H1 (cell line): ENCODE measurements at regions not wholly inside any gene's neighbourhood (a gene's known extent, or its start where the extent isn't known, plus 50 kb on each side); places are given as distances from the start of the nearest gene placed in this dataset.

Experiments used
- CTCF ChIA-PET: fragments of 300-600 bp; sonication (Branson Sonifier 250); formaldehyde crosslinking; loops from one replicate; lab custom pipeline; 2021; ENCODE audit not compliant: partially characterized antibody; lab: Charles Lee
- POLR2A ChIA-PET: fragments of 300-600 bp; sonication (Branson Sonifier 250); formaldehyde crosslinking; loops from one replicate; lab custom pipeline; 2021; ENCODE audit warnings: inconsistent platforms; ENCODE audit not compliant: partially characterized antibody; lab: Charles Lee
- DNase-seq, 2 experiments: peaks; one replicate each; pipeline versions ENCODE4 v3.0.0 to v3.0.0-alpha.2; 2010 to 2022; ENCODE audit warnings: low spot score in 2 of 2, low read depth in 1 of 2, mixed read lengths in 1 of 2
- FAIRE-seq: peaks from 2 replicates; lab custom pipeline; 2011; peaks lifted over from hg19 to GRCh38; lab: Jason Lieb, UNC
- H2AFZ ChIP-seq: 2 replicates; pipeline ENCODE4 v1.8.1; 2012; ENCODE audit warnings: low read length, inconsistent platforms
- H2AK5ac ChIP-seq: 2 replicates; pipeline ENCODE4 v1.6.1; 2013; ENCODE audit warnings: low read depth, low read length
- H2BK120ac ChIP-seq: replicated peaks from 2 replicates; pipeline ENCODE3; 2013; ENCODE audit warnings: low read depth, low read length, inconsistent platforms
- H2BK12ac ChIP-seq: 2 replicates; pipeline ENCODE4 v1.6.1; 2013; ENCODE audit warnings: low read depth, low read length
- H2BK15ac ChIP-seq: 2 replicates; pipeline ENCODE4 v1.6.1; 2013; ENCODE audit warnings: low read length
- H2BK20ac ChIP-seq: 2 replicates; pipeline ENCODE4 v1.6.1; 2013; ENCODE audit warnings: low read length
- H2BK5ac ChIP-seq: 2 replicates; pipeline ENCODE4 v1.6.1; 2013; ENCODE audit warnings: low read depth, low read length
- H3K14ac ChIP-seq: 2 replicates; pipeline ENCODE4 v1.6.1; 2013; ENCODE audit warnings: inconsistent platforms; ENCODE audit not compliant: insufficient read length
- H3K18ac ChIP-seq: 2 replicates; pipeline ENCODE4 v1.6.1; 2013; ENCODE audit warnings: low read length; ENCODE audit errors: extremely low read depth
- H3K23ac ChIP-seq: 2 replicates; pipeline ENCODE4 v1.6.1; 2013; ENCODE audit warnings: inconsistent platforms; ENCODE audit not compliant: insufficient read length
- H3K23me2 ChIP-seq: 2 replicates; pipeline ENCODE4 v1.6.1; 2013; ENCODE audit warnings: low read depth, low read length
- H3K27ac ChIP-seq: 2 replicates; pipeline ENCODE4 v1.6.1; 2011; ENCODE audit warnings: low read depth, low read length, inconsistent platforms
- H3K27me3 ChIP-seq, 4 experiments: replicated peaks in 1 of 4; 1 replicate in 1 of 4; 2 replicates in 3 of 4; pipeline versions ENCODE4 v1.6.1 to v1.8.1; 2011 to 2013; ENCODE audit warnings: low read length in 3 of 4, mild to moderate bottlenecking in 3 of 4, inconsistent platforms in 2 of 4, mixed read lengths in 2 of 4, moderate library complexity in 1 of 4; ENCODE audit not compliant: control insufficient read depth in 3 of 4, insufficient read depth in 3 of 4; ENCODE audit errors: extremely low read depth in 1 of 4
- H3K36me3 ChIP-seq, 4 experiments: 2 replicates each; pipeline versions ENCODE4 v1.6.1 to v1.8.1; 2011 to 2013; ENCODE audit warnings: mild to moderate bottlenecking in 4 of 4, low read length in 3 of 4, moderate library complexity in 2 of 4, control low read depth in 1 of 4, inconsistent platforms in 1 of 4; ENCODE audit not compliant: insufficient read depth in 4 of 4, control insufficient read depth in 2 of 4
- H3K4ac ChIP-seq: replicated peaks from 2 replicates; pipeline ENCODE3; 2013; ENCODE audit warnings: low read length, low read depth, mixed read lengths, inconsistent platforms; ENCODE audit not compliant: insufficient read length
- H3K4me1 ChIP-seq, 4 experiments: replicated peaks in 1 of 4; 1 replicate in 1 of 4; 2 replicates in 3 of 4; pipeline versions ENCODE4 v1.6.1 to v1.8.1; 2011 to 2013; ENCODE audit warnings: low read length in 3 of 4, inconsistent platforms in 2 of 4, mixed read lengths in 1 of 4; ENCODE audit not compliant: insufficient read depth in 4 of 4, control insufficient read depth in 3 of 4
- H3K4me2 ChIP-seq, 2 experiments: 2 replicates each; pipeline versions ENCODE4 v1.6.1 to v1.8.1; 2011 to 2013; ENCODE audit warnings: low read depth in 2 of 2, low read length in 2 of 2, control low read depth in 1 of 2, inconsistent platforms in 1 of 2, mild to moderate bottlenecking in 1 of 2; ENCODE audit not compliant: insufficient read depth in 1 of 2
- H3K4me3 ChIP-seq, 4 experiments: fragments of 200-600, 300-600 bp in 1 of 4; sonication (generic), shearing (Covaris generic), sonication (Bioruptor Twin) in 1 of 4; 2 replicates each; pipeline versions ENCODE4 v1.5.1 to v1.8.1; 2011 to 2016; ENCODE audit warnings: low read length in 4 of 4, low read depth in 3 of 4, control low read depth in 2 of 4, inconsistent platforms in 2 of 4, mild to moderate bottlenecking in 2 of 4, mixed read lengths in 1 of 4, moderate library complexity in 1 of 4; ENCODE audit not compliant: insufficient read depth in 2 of 4; ENCODE audit errors: extremely low read depth in 1 of 4
- H3K56ac ChIP-seq: replicated peaks from 2 replicates; pipeline ENCODE3; 2013; ENCODE audit warnings: low read depth, mild to moderate bottlenecking, mixed read lengths, low read length, inconsistent platforms; ENCODE audit not compliant: insufficient read length
- H3K79me1 ChIP-seq: 2 replicates; pipeline ENCODE4 v1.6.1; 2013; ENCODE audit warnings: low read depth, low read length, control low read depth
- H3K79me2 ChIP-seq, 2 experiments: 2 replicates each; pipeline versions ENCODE4 v1.6.1 to v1.8.1; 2012 to 2013; ENCODE audit warnings: low read length in 2 of 2, mild to moderate bottlenecking in 2 of 2, inconsistent platforms in 1 of 2; ENCODE audit not compliant: insufficient read depth in 2 of 2, control insufficient read depth in 1 of 2
- H3K9ac ChIP-seq, 4 experiments: replicated peaks in 1 of 4; 1 replicate in 1 of 4; 2 replicates in 3 of 4; pipeline versions ENCODE4 v1.6.1 to v1.8.1; 2011 to 2013; ENCODE audit warnings: low read depth in 3 of 4, low read length in 3 of 4, control low read depth in 2 of 4, mild to moderate bottlenecking in 2 of 4, moderate library complexity in 2 of 4, inconsistent platforms in 1 of 4; ENCODE audit errors: extremely low read depth in 1 of 4
- H3K9me3 ChIP-seq, 2 experiments: 2 replicates each; pipeline versions ENCODE4 v1.6.1 to v1.8.1; 2012 to 2013; ENCODE audit warnings: mild to moderate bottlenecking in 2 of 2, moderate library complexity in 2 of 2, control low read depth in 1 of 2, inconsistent platforms in 1 of 2, low read depth in 1 of 2, low read length in 1 of 2, mixed read lengths in 1 of 2; ENCODE audit not compliant: insufficient read depth in 2 of 2
- H4K20me1 ChIP-seq, 2 experiments: replicated peaks in 1 of 2; 2 replicates each; pipeline versions ENCODE3 to v1.8.1; 2011 to 2013; ENCODE audit warnings: inconsistent platforms in 2 of 2, low read length in 2 of 2, mild to moderate bottlenecking in 1 of 2; ENCODE audit not compliant: insufficient read depth in 2 of 2, control insufficient read depth in 1 of 2
- H4K5ac ChIP-seq: 2 replicates; pipeline ENCODE4 v1.6.1; 2013; ENCODE audit warnings: low read length, low read depth, mixed read lengths, inconsistent platforms; ENCODE audit not compliant: insufficient read length
- H4K8ac ChIP-seq: 2 replicates; pipeline ENCODE4 v1.8.0; 2013; ENCODE audit warnings: mild to moderate bottlenecking, moderate library complexity, low read length, inconsistent platforms; ENCODE audit not compliant: insufficient read depth; ENCODE audit errors: extremely low read depth
- H4K91ac ChIP-seq: replicated peaks from 2 replicates; pipeline ENCODE3; 2013; ENCODE audit warnings: low read length, mixed read lengths, inconsistent platforms; ENCODE audit not compliant: insufficient read length
- ASH2L ChIP-seq: fragments of 200-600, 300-600 bp; sonication (generic); IDR thresholded peaks from one replicate; pipeline ENCODE4 v1.7.1; 2017; ENCODE audit warnings: low read length
- BRCA1 ChIP-seq: IDR thresholded peaks from 2 replicates; pipeline ENCODE4 v1.6.1; 2012; ENCODE audit warnings: low read depth, low read length, improper control_type of control experiment
- CBX5 ChIP-seq: fragments of 300-800, 300-1000 bp; sonication (generic); IDR thresholded peaks from 2 replicates; pipeline ENCODE4 v1.7.1; 2016; ENCODE audit warnings: antibody characterized with exemption, low read length, low read depth
- CBX8 ChIP-seq: fragments of 300-800, 300-1000 bp; sonication (generic); IDR thresholded peaks from 2 replicates; pipeline ENCODE4 v1.7.1; 2016; ENCODE audit warnings: low read depth, low read length, borderline replicate concordance
- CTCF ChIP-seq, 3 experiments: IDR thresholded peaks; 1 replicate in 2 of 3; 2 replicates in 1 of 3; pipeline versions ENCODE4 v1.5.1 to v1.6.1; 2011; ENCODE audit warnings: low read length in 3 of 3, mild to moderate bottlenecking in 3 of 3, inconsistent platforms in 2 of 3, low read depth in 1 of 3, moderate library complexity in 1 of 3; ENCODE audit not compliant: insufficient read depth in 1 of 3; ENCODE audit errors: control extremely low read depth in 1 of 3
- EP300 ChIP-seq, 2 experiments: IDR thresholded peaks; 1 replicate in 1 of 2; 2 replicates in 1 of 2; pipeline ENCODE4 v1.6.1; 2011 to 2012; ENCODE audit warnings: low read depth in 2 of 2, low read length in 2 of 2, mild to moderate bottlenecking in 2 of 2, borderline replicate concordance in 1 of 2, inconsistent platforms in 1 of 2, moderate library complexity in 1 of 2
- JUN ChIP-seq: IDR thresholded peaks from 2 replicates; pipeline ENCODE4 v1.6.1; 2011; ENCODE audit warnings: low read depth, mild to moderate bottlenecking, improper control_type of control experiment, low read length
- KDM1A ChIP-seq: fragments of 200-600, 300-600 bp; sonication (generic); IDR thresholded peaks from 2 replicates; pipeline ENCODE4 v1.7.1; 2016; ENCODE audit warnings: mild to moderate bottlenecking, low read length, borderline replicate concordance
- KDM4A ChIP-seq: IDR thresholded peaks from one replicate; pipeline ENCODE4 v1.7.1; 2012; ENCODE audit warnings: low read depth, mild to moderate bottlenecking, moderate library complexity, low read length, inconsistent platforms; ENCODE audit not compliant: severe bottlenecking
- KDM5A ChIP-seq: fragments of 200-600 bp; IDR thresholded peaks from 2 replicates; pipeline ENCODE4 v1.7.1; 2012; ENCODE audit warnings: mild to moderate bottlenecking, low read length, inconsistent platforms, mixed read lengths
- POLR2AphosphoS5 ChIP-seq: IDR thresholded peaks from 2 replicates; pipeline ENCODE4 v1.6.1; 2011; ENCODE audit warnings: low read depth, low read length
- RFX5 ChIP-seq: IDR thresholded peaks from 2 replicates; pipeline ENCODE4 v1.6.1; 2011; ENCODE audit warnings: low read depth, low read length, improper control_type of control experiment, borderline replicate concordance
- SAP30 ChIP-seq: fragments of 300-600 bp; sonication (generic); IDR thresholded peaks from 2 replicates; pipeline ENCODE4 v1.7.1; 2012; ENCODE audit warnings: low read length, moderate library complexity, mild to moderate bottlenecking, inconsistent platforms; ENCODE audit not compliant: insufficient read depth, insufficient replicate concordance
- WGBS, 2 experiments: shearing (Covaris generic) in 1 of 2; methylation state at CpG; one replicate each; pipeline versions ENCODE4 v1.1.6 to v1.1.7; 2013 to 2015; ENCODE audit warnings: low lambda C conversion rate in 2 of 2, mixed read lengths in 2 of 2, inconsistent platforms in 1 of 2, low coverage in 1 of 2, missing lambda C conversion rate in 1 of 2; ENCODE audit not compliant: insufficient replicate concordance in 2 of 2, insufficient coverage in 1 of 2, insufficient read length in 1 of 2; ENCODE audit errors: extremely low coverage in 1 of 2, missing lambda C conversion rate in 1 of 2; 5-methylcytosine and 5-hydroxymethylcytosine counted together

GRCh38 chr9:1217076-1217475 lies 166.9 kb downstream of the DMRT2 start:
- no peak overlapping the region for H3K18ac ChIP-seq
- H2BK20ac ChIP-seq = no peak overlapping the region
- 74% methylated on average over 5 of the region's 5 CpGs; no CpG with 5 or more reads in 1 of the 2 experiments for WGBS, 2 experiments
- H4K20me1 ChIP-seq = no peaks in the 10 kb centered on the region
- H3K9ac ChIP-seq = no peak overlapping the region
- no peak overlapping the region for H3K56ac ChIP-seq
- H4K91ac ChIP-seq = no peak overlapping the region
- H3K9me3 ChIP-seq = peaks cover 67 to 74% of the 10 kb centered on the region in 2 experiments
- POLR2A ChIA-PET = no interaction called here
- H3K23me2 ChIP-seq = no peaks in the 10 kb centered on the region
- no peak overlapping the region for H2BK12ac ChIP-seq
- H2AFZ ChIP-seq = no peak overlapping the region
- no peak overlapping the region for H3K4me3 ChIP-seq
- no peak overlapping the region for H3K4ac ChIP-seq
- no peak for DNase-seq
- H4K5ac ChIP-seq = no peak overlapping the region
- no peak overlapping the region for H2BK120ac ChIP-seq
- H4K8ac ChIP-seq = no peak overlapping the region
- H2BK5ac ChIP-seq = no peak overlapping the region
- H3K36me3 ChIP-seq = no peaks in the 10 kb centered on the region
- no peak overlapping the region for H2BK15ac ChIP-seq
- H3K79me2 ChIP-seq = no peaks in the 10 kb centered on the region
- no peaks in the 10 kb centered on the region for H3K4me1 ChIP-seq
- no peaks in the 10 kb centered on the region for H3K27me3 ChIP-seq
- H3K23ac ChIP-seq = no peak overlapping the region
- no peak overlapping the region for H3K14ac ChIP-seq
- FAIRE-seq = no peak
- H3K79me1 ChIP-seq = no peaks in the 10 kb centered on the region
- no peak overlapping the region for H3K4me2 ChIP-seq
- no peak overlapping the region for H3K27ac ChIP-seq
- H2AK5ac ChIP-seq = no peak overlapping the region
- CTCF ChIA-PET = no interaction called here
- no peak for TF ChIP-seq CTCF (IDR thresholded peaks at IDR 0.05; ENCODE audit: control extremely low read depth in 1 of 3, insufficient read depth in 1 of 3, low read depth in 1 of 3, low read length in 3 of 3)
- TF ChIP-seq KDM5A = no peak
- TF ChIP-seq SAP30 = no peak
- TF ChIP-seq KDM4A = no peak
- TF ChIP-seq EP300 (IDR thresholded peaks at IDR 0.05; ENCODE audit: borderline replicate concordance in 1 of 2, low read depth in 2 of 2, low read length in 2 of 2) = no peak
- TF ChIP-seq CBX5 = no peak
- TF ChIP-seq POLR2AphosphoS5 = no peak
- TF ChIP-seq CBX8 = no peak
- TF ChIP-seq RFX5 = no peak
- TF ChIP-seq KDM1A = no peak
- TF ChIP-seq ASH2L = no peak
- TF ChIP-seq JUN = no peak
- TF ChIP-seq BRCA1 = no peak
